ENCODE measurements at regions not wholly inside any gene's neighbourhood (a gene's known extent, or its start where the extent isn't known, plus 50 kb on each side); places are given as distances from the start of the nearest gene placed in this dataset.

DNA sequence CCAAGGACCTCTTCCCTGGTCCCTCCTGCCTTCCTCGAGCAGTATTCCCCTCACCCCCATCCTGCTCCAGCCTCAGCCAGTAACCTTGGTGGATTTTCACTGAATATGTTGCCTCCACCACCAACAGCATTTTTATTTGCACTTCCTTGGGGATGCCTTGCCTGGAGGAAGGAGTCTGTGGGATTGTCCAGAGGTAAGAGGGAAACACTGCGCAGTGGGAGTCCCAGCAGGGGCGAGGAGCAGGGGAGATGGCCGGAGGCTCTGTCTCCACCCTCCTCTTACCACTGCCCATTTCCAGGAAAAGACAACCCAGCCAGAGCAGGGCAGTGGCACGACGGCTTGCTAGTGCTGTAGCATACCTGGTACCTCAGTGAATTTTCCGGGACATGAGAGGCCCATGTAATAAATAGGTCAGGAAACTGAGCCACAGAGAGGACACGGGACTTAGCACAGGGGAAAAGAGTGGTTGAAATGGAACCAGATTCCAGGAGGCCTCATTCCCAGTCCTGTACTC, 388.2 kb upstream of the PODXL start:
- TF ChIP-seq, protein P1, sequence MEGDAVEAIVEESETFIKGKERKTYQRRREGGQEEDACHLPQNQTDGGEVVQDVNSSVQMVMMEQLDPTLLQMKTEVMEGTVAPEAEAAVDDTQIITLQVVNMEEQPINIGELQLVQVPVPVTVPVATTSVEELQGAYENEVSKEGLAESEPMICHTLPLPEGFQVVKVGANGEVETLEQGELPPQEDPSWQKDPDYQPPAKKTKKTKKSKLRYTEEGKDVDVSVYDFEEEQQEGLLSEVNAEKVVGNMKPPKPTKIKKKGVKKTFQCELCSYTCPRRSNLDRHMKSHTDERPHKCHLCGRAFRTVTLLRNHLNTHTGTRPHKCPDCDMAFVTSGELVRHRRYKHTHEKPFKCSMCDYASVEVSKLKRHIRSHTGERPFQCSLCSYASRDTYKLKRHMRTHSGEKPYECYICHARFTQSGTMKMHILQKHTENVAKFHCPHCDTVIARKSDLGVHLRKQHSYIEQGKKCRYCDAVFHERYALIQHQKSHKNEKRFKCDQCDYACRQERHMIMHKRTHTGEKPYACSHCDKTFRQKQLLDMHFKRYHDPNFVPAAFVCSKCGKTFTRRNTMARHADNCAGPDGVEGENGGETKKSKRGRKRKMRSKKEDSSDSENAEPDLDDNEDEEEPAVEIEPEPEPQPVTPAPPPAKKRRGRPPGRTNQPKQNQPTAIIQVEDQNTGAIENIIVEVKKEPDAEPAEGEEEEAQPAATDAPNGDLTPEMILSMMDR (IDR thresholded peaks at IDR 0.05; ENCODE audit: low read length) = no peak
- TF ChIP-seq EZH2 (IDR thresholded peaks at IDR 0.05; ENCODE audit: borderline replicate concordance, low read length) = no peak
